ENCODE measurements at regions not wholly inside any gene's neighbourhood (a gene's known extent, or its start where the extent isn't known, plus 50 kb on each side); places are given as distances from the start of the nearest gene placed in this dataset.

GRCh38 chr6:104183816-104184435 is 675.8 kb downstream of the HACE1 start:
- H3K36me3 ChIP-seq (ENCODE audit: control insufficient read depth in 2 of 2, insufficient read depth in 2 of 2, low read length in 1 of 2): no peaks in the 10 kb centered on the region
- H3K4me3 ChIP-seq (ENCODE audit: low read length in 2 of 2): no peak overlapping the region
- H3K27me3 ChIP-seq (ENCODE audit: control insufficient read depth in 2 of 2, insufficient read depth in 1 of 2, low read length in 1 of 2): no peaks in the 10 kb centered on the region
- no peak overlapping the region for H3K27ac ChIP-seq (ENCODE audit: low read depth in 1 of 2, low read length in 1 of 2)
- WGBS: 88% methylated on average over 3 of the region's 3 CpGs
- H3K9me3 ChIP-seq (ENCODE audit: control insufficient read depth in 2 of 2, insufficient read depth in 1 of 2, low read length in 1 of 2): peaks cover 0 to 7% of the 10 kb centered on the region in 2 donors
- H3K4me1 ChIP-seq (ENCODE audit: control insufficient read depth in 2 of 2, insufficient read depth in 2 of 2, low read length in 2 of 2): no peaks in the 10 kb centered on the region
- no peak for DNase-seq (ENCODE audit: low read depth in 6 of 9, low spot score in 9 of 9)

GRCh38 chr6:104182811-104183210 is 676.9 kb downstream of the HACE1 start:
- H3K4me1 ChIP-seq (ENCODE audit: control insufficient read depth in 2 of 2, insufficient read depth in 2 of 2, low read length in 2 of 2): no peaks in the 10 kb centered on the region
- no peak for DNase-seq (ENCODE audit: low read depth in 6 of 9, low spot score in 9 of 9)

GRCh38 chr6:104173668-104174067 is 686.1 kb downstream of the HACE1 start:
- 83% methylated on average over 1 of the region's 1 CpG for WGBS
- no peaks in the 10 kb centered on the region for H3K9me3 ChIP-seq (ENCODE audit: control insufficient read depth in 2 of 2, insufficient read depth in 1 of 2, low read length in 1 of 2)
- H3K27ac ChIP-seq (ENCODE audit: low read depth in 1 of 2, low read length in 1 of 2): no peak overlapping the region
- no peaks in the 10 kb centered on the region for H3K4me1 ChIP-seq (ENCODE audit: control insufficient read depth in 2 of 2, insufficient read depth in 2 of 2, low read length in 2 of 2)
- H3K36me3 ChIP-seq (ENCODE audit: control insufficient read depth in 2 of 2, insufficient read depth in 2 of 2, low read length in 1 of 2): no peaks in the 10 kb centered on the region
- DNase-seq (ENCODE audit: low read depth in 6 of 9, low spot score in 9 of 9): no peak
- no peak overlapping the region for H3K4me3 ChIP-seq (ENCODE audit: low read length in 2 of 2)
- no peaks in the 10 kb centered on the region for H3K27me3 ChIP-seq (ENCODE audit: control insufficient read depth in 2 of 2, insufficient read depth in 1 of 2, low read length in 1 of 2)

More at GRCh38 chr6:104182811-104183210, 676.9 kb downstream of the HACE1 start:
- H3K36me3 ChIP-seq (ENCODE audit: control insufficient read depth in 2 of 2, insufficient read depth in 2 of 2, low read length in 1 of 2): no peaks in the 10 kb centered on the region
- H3K4me3 ChIP-seq (ENCODE audit: low read length in 2 of 2): no peak overlapping the region
- WGBS: 93% methylated on average over 2 of the region's 2 CpGs
- H3K27me3 ChIP-seq (ENCODE audit: control insufficient read depth in 2 of 2, insufficient read depth in 1 of 2, low read length in 1 of 2): no peaks in the 10 kb centered on the region
- no peak overlapping the region for H3K27ac ChIP-seq (ENCODE audit: low read depth in 1 of 2, low read length in 1 of 2)
- peaks cover 0 to 7% of the 10 kb centered on the region in 2 donors for H3K9me3 ChIP-seq (ENCODE audit: control insufficient read depth in 2 of 2, insufficient read depth in 1 of 2, low read length in 1 of 2)

- no peak for DNase-seq (ENCODE audit: low read depth in 6 of 9, low spot score in 9 of 9)
- Histone ChIP-seq H3K27me3 (ENCODE audit: control insufficient read depth in 2 of 2, insufficient read depth in 1 of 2, low read length in 1 of 2) (no peaks in the 10 kb centered on the region), H3K4me1 (ENCODE audit: control insufficient read depth in 2 of 2, insufficient read depth in 2 of 2, low read length in 2 of 2) (no peaks in the 10 kb centered on the region), H3K36me3 (ENCODE audit: control insufficient read depth in 2 of 2, insufficient read depth in 2 of 2, low read length in 1 of 2) (no peaks in the 10 kb centered on the region), H3K9me3 (ENCODE audit: control insufficient read depth in 2 of 2, insufficient read depth in 1 of 2, low read length in 1 of 2) (peaks cover 0 to 3% of the 10 kb centered on the region in 2 donors), H3K4me3 (ENCODE audit: low read length in 2 of 2) (no peak overlapping the region), H3K27ac (ENCODE audit: low read depth in 1 of 2, low read length in 1 of 2) (no peak overlapping the region)
- WGBS: 74% methylated on average over 2 of the region's 2 CpGs
Observed at GRCh38 chr6:104170401-104170800, 689.3 kb downstream of the HACE1 start.

GRCh38 chr6:104166055-104166668 is 693.6 kb downstream of the HACE1 start:
- no peaks in the 10 kb centered on the region for H3K36me3 ChIP-seq (ENCODE audit: control insufficient read depth in 2 of 2, insufficient read depth in 2 of 2, low read length in 1 of 2)
- H3K27ac ChIP-seq (ENCODE audit: low read depth in 1 of 2, low read length in 1 of 2): no peak overlapping the region
- peaks cover 0 to 3% of the 10 kb centered on the region in 2 donors for H3K9me3 ChIP-seq (ENCODE audit: control insufficient read depth in 2 of 2, insufficient read depth in 1 of 2, low read length in 1 of 2)
- H3K4me3 ChIP-seq (ENCODE audit: low read length in 2 of 2): no peak overlapping the region
- H3K4me1 ChIP-seq (ENCODE audit: control insufficient read depth in 2 of 2, insufficient read depth in 2 of 2, low read length in 2 of 2): no peaks in the 10 kb centered on the region
- DNase-seq (ENCODE audit: low read depth in 6 of 9, low spot score in 9 of 9): no peak
- no peaks in the 10 kb centered on the region for H3K27me3 ChIP-seq (ENCODE audit: control insufficient read depth in 2 of 2, insufficient read depth in 1 of 2, low read length in 1 of 2)

- DNase-seq (ENCODE audit: low read depth in 6 of 9, low spot score in 9 of 9): no peak
- WGBS: 93% methylated on average over 5 of the region's 5 CpGs
- no peak overlapping the region for H3K27ac ChIP-seq (ENCODE audit: low read depth in 1 of 2, low read length in 1 of 2)
- H3K27me3 ChIP-seq (ENCODE audit: control insufficient read depth in 2 of 2, insufficient read depth in 1 of 2, low read length in 1 of 2): no peaks in the 10 kb centered on the region
- no peaks in the 10 kb centered on the region for H3K36me3 ChIP-seq (ENCODE audit: control insufficient read depth in 2 of 2, insufficient read depth in 2 of 2, low read length in 1 of 2)
- H3K9me3 ChIP-seq (ENCODE audit: control insufficient read depth in 2 of 2, insufficient read depth in 1 of 2, low read length in 1 of 2): peaks cover 0 to 3% of the 10 kb centered on the region in 2 donors
- H3K4me1 ChIP-seq (ENCODE audit: control insufficient read depth in 2 of 2, insufficient read depth in 2 of 2, low read length in 2 of 2): no peaks in the 10 kb centered on the region
- H3K4me3 ChIP-seq (ENCODE audit: low read length in 2 of 2): no peak overlapping the region
Observed at GRCh38 chr6:104162036-104162669, 697.6 kb downstream of the HACE1 start.

GRCh38 chr6:104159045-104159618 is 700.6 kb downstream of the HACE1 start:
- Histone ChIP-seq H3K36me3 (ENCODE audit: control insufficient read depth in 2 of 2, insufficient read depth in 2 of 2, low read length in 1 of 2) (no peaks in the 10 kb centered on the region), H3K4me1 (ENCODE audit: control insufficient read depth in 2 of 2, insufficient read depth in 2 of 2, low read length in 2 of 2) (no peaks in the 10 kb centered on the region), H3K4me3 (ENCODE audit: low read length in 2 of 2) (no peak overlapping the region), H3K9me3 (ENCODE audit: control insufficient read depth in 2 of 2, insufficient read depth in 1 of 2, low read length in 1 of 2) (no peaks in the 10 kb centered on the region), H3K27ac (ENCODE audit: low read depth in 1 of 2, low read length in 1 of 2) (no peak overlapping the region), H3K27me3 (ENCODE audit: control insufficient read depth in 2 of 2, insufficient read depth in 1 of 2, low read length in 1 of 2) (no peaks in the 10 kb centered on the region)
- DNase-seq (ENCODE audit: low read depth in 6 of 9, low spot score in 9 of 9): no peak
- WGBS: 90% methylated on average over 2 of the region's 2 CpGs

- no peaks in the 10 kb centered on the region for H3K9me3 ChIP-seq (ENCODE audit: control insufficient read depth in 2 of 2, insufficient read depth in 1 of 2, low read length in 1 of 2)
- no peaks in the 10 kb centered on the region for H3K36me3 ChIP-seq (ENCODE audit: control insufficient read depth in 2 of 2, insufficient read depth in 2 of 2, low read length in 1 of 2)
- H3K4me3 ChIP-seq (ENCODE audit: low read length in 2 of 2): no peak overlapping the region
- no peaks in the 10 kb centered on the region for H3K27me3 ChIP-seq (ENCODE audit: control insufficient read depth in 2 of 2, insufficient read depth in 1 of 2, low read length in 1 of 2)
- WGBS: 86% methylated on average over 3 of the region's 3 CpGs
- no peak for DNase-seq (ENCODE audit: low read depth in 6 of 9, low spot score in 9 of 9)
- H3K4me1 ChIP-seq (ENCODE audit: control insufficient read depth in 2 of 2, insufficient read depth in 2 of 2, low read length in 2 of 2): no peaks in the 10 kb centered on the region
- no peak overlapping the region for H3K27ac ChIP-seq (ENCODE audit: low read depth in 1 of 2, low read length in 1 of 2)
Observed at GRCh38 chr6:104143757-104144156, 716.0 kb downstream of the HACE1 start.

- H3K9me3 ChIP-seq (ENCODE audit: control insufficient read depth in 2 of 2, insufficient read depth in 1 of 2, low read length in 1 of 2): no peaks in the 10 kb centered on the region
- DNase-seq (ENCODE audit: low read depth in 6 of 9, low spot score in 9 of 9): no peak
- no peak overlapping the region for H3K27ac ChIP-seq (ENCODE audit: low read depth in 1 of 2, low read length in 1 of 2)
- H3K27me3 ChIP-seq (ENCODE audit: control insufficient read depth in 2 of 2, insufficient read depth in 1 of 2, low read length in 1 of 2): no peaks in the 10 kb centered on the region
- H3K36me3 ChIP-seq (ENCODE audit: control insufficient read depth in 2 of 2, insufficient read depth in 2 of 2, low read length in 1 of 2): no peaks in the 10 kb centered on the region
- H3K4me1 ChIP-seq (ENCODE audit: control insufficient read depth in 2 of 2, insufficient read depth in 2 of 2, low read length in 2 of 2): no peaks in the 10 kb centered on the region
- H3K4me3 ChIP-seq (ENCODE audit: low read length in 2 of 2): no peak overlapping the region
- 14% methylated on average over 1 of the region's 1 CpG for WGBS
Observed at GRCh38 chr6:104134876-104135275, 724.8 kb downstream of the HACE1 start.
